HL-60 (cell line): ENCODE measurements at regions not wholly inside any gene's neighbourhood (a gene's known extent, or its start where the extent isn't known, plus 50 kb on each side); places are given as distances from the start of the nearest gene placed in this dataset.

Experiments used
- DNase-seq, 2 experiments: peaks; one replicate each; pipeline ENCODE4 v3.0.0-alpha.2; 2010 to 2020; ENCODE audit warnings: low read depth in 1 of 2, low spot score in 1 of 2
- H3K27ac ChIP-seq: fragments of 250-450 bp; sonication (Bioruptor Pico); replicated peaks from 2 replicates; pipeline ENCODE4 v1.5.1; 2020; ENCODE audit warnings: mild to moderate bottlenecking, moderate library complexity
- H3K27me3 ChIP-seq: fragments of 250-450 bp; sonication (Bioruptor Pico); 2 replicates; pipeline ENCODE4 v1.5.1; 2021; ENCODE audit warnings: mild to moderate bottlenecking, moderate library complexity; ENCODE audit not compliant: insufficient read depth, poor library complexity, severe bottlenecking
- H3K4me3 ChIP-seq: replicated peaks from 2 replicates; pipeline ENCODE4 v1.5.1; 2011; ENCODE audit warnings: mild to moderate bottlenecking, control low read depth, low read length; ENCODE audit not compliant: insufficient read depth
- CTCF ChIP-seq: IDR thresholded peaks from one replicate; pipeline ENCODE4 v1.5.1; 2011; ENCODE audit warnings: low read length, control low read depth, inconsistent platforms; ENCODE audit not compliant: insufficient read depth
- GABPA ChIP-seq: IDR thresholded peaks from 2 replicates; pipeline ENCODE4 v1.6.1; 2012; ENCODE audit warnings: low read depth
- POLR2AphosphoS5 ChIP-seq: IDR thresholded peaks from 2 replicates; pipeline ENCODE4 v1.6.1; 2012; ENCODE audit warnings: low read depth
- SPI1 ChIP-seq: IDR thresholded peaks from 2 replicates; pipeline ENCODE4 v1.6.1; 2012; ENCODE audit warnings: low read depth, mild to moderate bottlenecking, borderline replicate concordance
- TF ChIP-seq, protein P1 (sequence below): IDR thresholded peaks from 2 replicates; pipeline ENCODE4 v1.6.1; 2012; ENCODE audit warnings: low read depth; ENCODE audit not compliant: insufficient replicate concordance

DNA sequence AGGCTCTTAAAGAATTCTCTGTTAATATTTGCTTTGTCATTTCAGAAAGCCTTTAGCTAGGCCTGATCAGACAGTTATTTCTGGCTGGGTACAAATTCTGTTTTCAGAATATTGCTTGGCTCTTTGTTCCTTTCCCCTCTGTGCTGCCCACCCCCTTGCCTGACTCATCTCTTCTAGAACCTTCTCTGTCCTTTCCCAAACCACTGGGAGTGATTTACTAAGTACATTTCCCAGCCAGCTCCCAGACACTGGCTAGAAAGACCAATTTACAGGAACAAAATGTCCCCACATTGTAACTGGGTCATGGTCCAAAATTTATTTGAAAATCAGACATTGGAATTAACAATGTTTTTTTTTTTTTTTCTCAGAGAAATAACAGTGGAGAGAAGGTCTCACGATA is 133.1 kb upstream of the MAP1B start:
- Histone ChIP-seq H3K4me3 (no peak overlapping the region), H3K27me3 (no peaks in the 10 kb centered on the region), H3K27ac (no peak overlapping the region)
- no peak for DNase-seq
- TF ChIP-seq POLR2AphosphoS5 (no peak), CTCF (no peak), GABPA (no peak), SPI1 (no peak)
- TF ChIP-seq, protein P1, sequence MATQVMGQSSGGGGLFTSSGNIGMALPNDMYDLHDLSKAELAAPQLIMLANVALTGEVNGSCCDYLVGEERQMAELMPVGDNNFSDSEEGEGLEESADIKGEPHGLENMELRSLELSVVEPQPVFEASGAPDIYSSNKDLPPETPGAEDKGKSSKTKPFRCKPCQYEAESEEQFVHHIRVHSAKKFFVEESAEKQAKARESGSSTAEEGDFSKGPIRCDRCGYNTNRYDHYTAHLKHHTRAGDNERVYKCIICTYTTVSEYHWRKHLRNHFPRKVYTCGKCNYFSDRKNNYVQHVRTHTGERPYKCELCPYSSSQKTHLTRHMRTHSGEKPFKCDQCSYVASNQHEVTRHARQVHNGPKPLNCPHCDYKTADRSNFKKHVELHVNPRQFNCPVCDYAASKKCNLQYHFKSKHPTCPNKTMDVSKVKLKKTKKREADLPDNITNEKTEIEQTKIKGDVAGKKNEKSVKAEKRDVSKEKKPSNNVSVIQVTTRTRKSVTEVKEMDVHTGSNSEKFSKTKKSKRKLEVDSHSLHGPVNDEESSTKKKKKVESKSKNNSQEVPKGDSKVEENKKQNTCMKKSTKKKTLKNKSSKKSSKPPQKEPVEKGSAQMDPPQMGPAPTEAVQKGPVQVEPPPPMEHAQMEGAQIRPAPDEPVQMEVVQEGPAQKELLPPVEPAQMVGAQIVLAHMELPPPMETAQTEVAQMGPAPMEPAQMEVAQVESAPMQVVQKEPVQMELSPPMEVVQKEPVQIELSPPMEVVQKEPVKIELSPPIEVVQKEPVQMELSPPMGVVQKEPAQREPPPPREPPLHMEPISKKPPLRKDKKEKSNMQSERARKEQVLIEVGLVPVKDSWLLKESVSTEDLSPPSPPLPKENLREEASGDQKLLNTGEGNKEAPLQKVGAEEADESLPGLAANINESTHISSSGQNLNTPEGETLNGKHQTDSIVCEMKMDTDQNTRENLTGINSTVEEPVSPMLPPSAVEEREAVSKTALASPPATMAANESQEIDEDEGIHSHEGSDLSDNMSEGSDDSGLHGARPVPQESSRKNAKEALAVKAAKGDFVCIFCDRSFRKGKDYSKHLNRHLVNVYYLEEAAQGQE: no peak

DNA sequence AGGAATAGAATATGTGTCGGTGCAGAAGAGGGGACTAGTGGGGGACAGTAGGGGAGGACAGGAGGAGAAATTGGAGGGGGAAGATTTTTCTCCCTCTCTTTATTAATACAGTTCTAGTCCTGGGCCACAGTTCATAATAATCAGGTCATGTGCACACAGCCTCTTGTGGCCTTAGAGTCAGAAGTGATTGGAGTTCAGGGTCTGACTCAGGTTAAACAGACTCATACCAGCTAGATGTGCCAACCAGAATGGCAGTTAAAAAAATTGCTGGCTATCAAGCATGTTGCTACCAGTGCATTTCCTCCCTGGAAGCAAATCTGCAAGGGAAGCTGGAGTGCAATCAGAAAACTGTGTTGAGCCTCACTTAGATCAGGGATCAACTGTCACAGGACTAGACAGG is 132.7 kb upstream of the MAP1B start:
- TF ChIP-seq, protein P1: no peak
- no peak for TF ChIP-seq POLR2AphosphoS5
- TF ChIP-seq SPI1: no peak
- TF ChIP-seq CTCF: no peak
- no peak for TF ChIP-seq GABPA
- no peak for DNase-seq
- H3K27me3 ChIP-seq: no peaks in the 10 kb centered on the region
- no peak overlapping the region for H3K27ac ChIP-seq
- no peak overlapping the region for H3K4me3 ChIP-seq

GRCh38 chr5:71976449-71976848 is 130.8 kb upstream of the MAP1B start:
- Histone ChIP-seq H3K4me3 (no peak overlapping the region), H3K27me3 (no peaks in the 10 kb centered on the region), H3K27ac (no peak overlapping the region)
- TF ChIP-seq SPI1 (no peak), GABPA (no peak), POLR2AphosphoS5 (no peak), CTCF (no peak)
- TF ChIP-seq, protein P1: no peak
- no peak for DNase-seq
